Activated CD4-positive, alpha-beta T cell treated with anti-CD3 and anti-CD28 coated beads for 36 hours (primary cell): ENCODE measurements at regions not wholly inside any gene's neighbourhood (a gene's known extent, or its start where the extent isn't known, plus 50 kb on each side); places are given as distances from the start of the nearest gene placed in this dataset.

Source experiments
- ATAC-seq: fragments of 200-7000 bp; cut with Tn5 transposase; one replicate; pipeline ENCODE4 v1.10.0; 2021; ENCODE audit warnings: mild to moderate bottlenecking, moderate library complexity
- CTCF ChIA-PET: fragments of 350-600 bp; sonication (Branson Sonifier 250); formaldehyde crosslinking; loops from one replicate; lab custom pipeline; 2021; ENCODE audit warnings: antibody characterized with exemption; lab: Charles Lee
- POLR2A ChIA-PET: fragments of 350-600 bp; sonication (Branson Sonifier 250); formaldehyde crosslinking; loops from one replicate; lab custom pipeline; 2021; ENCODE audit warnings: antibody characterized with exemption, inconsistent platforms; lab: Charles Lee
- DNase-seq: peaks from one replicate; pipeline ENCODE4 v3.0.0-alpha.2; 2020
- H3K27ac Mint-ChIP-seq: one replicate; pipeline ENCODE4 v1.8.0; 2021; ENCODE audit warnings: mixed read lengths
- H3K27me3 Mint-ChIP-seq: one replicate; pipeline ENCODE4 v1.8.0; 2021; ENCODE audit warnings: mixed read lengths
- H3K36me3 Mint-ChIP-seq: one replicate; pipeline ENCODE4 v1.8.0; 2021; ENCODE audit warnings: low read depth, mixed read lengths
- H3K4me1 Mint-ChIP-seq: one replicate; pipeline ENCODE4 v1.8.0; 2021; ENCODE audit warnings: mixed read lengths
- H3K4me3 Mint-ChIP-seq: one replicate; pipeline ENCODE4 v1.8.0; 2021; ENCODE audit warnings: mild to moderate bottlenecking, moderate library complexity, mixed read lengths
- H3K9me3 Mint-ChIP-seq: one replicate; pipeline ENCODE4 v1.8.0; 2021; ENCODE audit warnings: low read depth, mixed read lengths
- intact Hi-C, 2 experiments: fragments of 100-400 bp; cut with DNase I in 1 of 2; cut with micrococcal nuclease in 1 of 2; formaldehyde crosslinking; loops; one replicate each; pipeline versions ENCODE4 v1.14.2 to v1.15.1; 2022 to 2024; cut with DNase I, micrococcal nuclease

GRCh38 chr2:17303054-17303453 is 215.2 kb downstream of the RAD51AP2 start:
- POLR2A ChIA-PET = no interaction called here
- H3K36me3 Mint-ChIP-seq = no peaks in the 10 kb centered on the region
- H3K4me1 Mint-ChIP-seq = no peaks in the 10 kb centered on the region
- peaks cover 2% of the 10 kb centered on the region for H3K27me3 Mint-ChIP-seq
- H3K27ac Mint-ChIP-seq = no peak overlapping the region
- H3K9me3 Mint-ChIP-seq = no peaks in the 10 kb centered on the region
- CTCF ChIA-PET = no interaction called here
- intact Hi-C loops = no loop called here
- no peak for ATAC-seq
- no peak for DNase-seq
- no peak overlapping the region for H3K4me3 Mint-ChIP-seq

GRCh38 chr2:17302281-17302680 is 216.0 kb downstream of the RAD51AP2 start:
- H3K27ac Mint-ChIP-seq = no peak overlapping the region
- CTCF ChIA-PET = interaction anchor here (1.3 kb wide), 1 partner anchor 27 kb away, joined by 3 read pairs; no protein-coding TSS in a partner anchor
- H3K36me3 Mint-ChIP-seq = no peaks in the 10 kb centered on the region
- POLR2A ChIA-PET = no interaction called here
- H3K27me3 Mint-ChIP-seq = peaks cover 2% of the 10 kb centered on the region
- no peaks in the 10 kb centered on the region for H3K4me1 Mint-ChIP-seq
- no peak overlapping the region for H3K4me3 Mint-ChIP-seq
- DNase-seq (no peak), ATAC-seq (no peak)
- no peaks in the 10 kb centered on the region for H3K9me3 Mint-ChIP-seq
- intact Hi-C loops = no loop called here

- H3K27ac Mint-ChIP-seq = no peak overlapping the region
- POLR2A ChIA-PET = no interaction called here
- no peak overlapping the region for H3K4me3 Mint-ChIP-seq
- DNase-seq (no peak), ATAC-seq (no peak)
- CTCF ChIA-PET = interaction anchor here (1.3 kb wide), 1 partner anchor 28 kb away, joined by 3 read pairs; no protein-coding TSS in a partner anchor
- H3K9me3 Mint-ChIP-seq = no peaks in the 10 kb centered on the region
- intact Hi-C loops = no loop called here
- peaks cover 2% of the 10 kb centered on the region for H3K27me3 Mint-ChIP-seq
- H3K4me1 Mint-ChIP-seq = no peaks in the 10 kb centered on the region
- H3K36me3 Mint-ChIP-seq = no peaks in the 10 kb centered on the region
Observed at GRCh38 chr2:17301437-17301836, 216.8 kb downstream of the RAD51AP2 start.

DNA sequence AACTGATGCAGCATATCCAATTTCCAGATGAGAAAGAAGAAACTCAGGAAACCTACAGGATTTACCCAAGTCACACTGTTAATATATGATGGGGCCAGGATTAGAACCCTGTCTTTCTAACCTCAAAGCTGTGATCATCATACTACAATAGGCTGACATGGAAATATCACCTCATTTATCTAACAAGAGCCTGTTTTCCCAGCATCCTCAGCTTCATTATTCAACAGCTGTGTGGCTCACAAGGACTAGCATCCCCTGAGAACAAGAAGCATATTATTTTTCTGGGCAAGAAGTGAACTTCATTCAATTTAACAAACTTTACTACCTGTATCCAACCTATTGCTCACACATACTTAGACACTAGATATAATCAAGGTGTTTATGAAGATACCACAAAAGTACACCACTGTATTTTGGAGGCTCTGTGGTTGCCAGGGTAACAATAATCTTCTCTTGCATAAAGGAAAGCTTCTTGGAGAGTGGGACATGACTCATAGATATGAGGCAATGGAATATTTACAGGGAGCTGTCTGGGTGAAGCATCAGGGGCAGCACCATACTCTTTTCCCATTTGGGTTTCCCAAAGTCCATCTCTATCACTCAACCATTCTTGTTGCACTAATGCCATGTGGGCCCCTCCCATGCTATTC is 218.2 kb downstream of the RAD51AP2 start:
- POLR2A ChIA-PET = no interaction called here
- DNase-seq = no peak
- intact Hi-C loops = no loop called here
- CTCF ChIA-PET = interaction anchor here (0.6 kb wide), 1 partner anchor 93 kb away, joined by 3 read pairs; no protein-coding TSS in a partner anchor
- no peaks in the 10 kb centered on the region for H3K36me3 Mint-ChIP-seq
- no peak overlapping the region for H3K27ac Mint-ChIP-seq
- no peak for ATAC-seq
- H3K27me3 Mint-ChIP-seq = peaks cover 2% of the 10 kb centered on the region
- H3K9me3 Mint-ChIP-seq = no peaks in the 10 kb centered on the region
- no peaks in the 10 kb centered on the region for H3K4me1 Mint-ChIP-seq
- H3K4me3 Mint-ChIP-seq = no peak overlapping the region

DNA sequence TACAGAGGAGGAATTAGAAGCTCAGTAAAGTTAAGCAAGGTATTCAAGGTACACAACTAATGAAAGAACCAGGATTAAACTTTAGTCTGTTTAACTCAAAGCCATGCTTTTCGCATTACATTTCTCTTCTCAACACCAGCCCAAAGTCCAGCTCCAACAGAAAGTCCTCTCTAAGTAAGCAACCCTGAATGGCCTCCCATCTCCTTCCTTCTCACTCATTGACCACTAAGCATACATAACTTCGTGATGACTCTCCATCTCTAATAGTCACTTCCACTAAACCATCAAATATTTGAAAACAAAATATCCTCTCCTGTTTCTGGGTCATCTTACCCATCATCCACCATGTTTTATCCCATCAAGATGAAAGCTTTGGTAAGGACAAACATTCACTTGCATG is 219.8 kb downstream of the RAD51AP2 start:
- ATAC-seq (no peak), DNase-seq (no peak)
- no peaks in the 10 kb centered on the region for H3K4me1 Mint-ChIP-seq
- H3K27ac Mint-ChIP-seq = no peak overlapping the region
- H3K9me3 Mint-ChIP-seq = no peaks in the 10 kb centered on the region
- H3K4me3 Mint-ChIP-seq = no peak overlapping the region
- ChIA-PET CTCF (interaction anchor here (0.6 kb wide), 1 partner anchor 10 kb away, joined by 3 read pairs; no protein-coding TSS in a partner anchor), POLR2A (no interaction called here)
- intact Hi-C loops = no loop called here
- H3K27me3 Mint-ChIP-seq = no peaks in the 10 kb centered on the region
- no peaks in the 10 kb centered on the region for H3K36me3 Mint-ChIP-seq

DNA sequence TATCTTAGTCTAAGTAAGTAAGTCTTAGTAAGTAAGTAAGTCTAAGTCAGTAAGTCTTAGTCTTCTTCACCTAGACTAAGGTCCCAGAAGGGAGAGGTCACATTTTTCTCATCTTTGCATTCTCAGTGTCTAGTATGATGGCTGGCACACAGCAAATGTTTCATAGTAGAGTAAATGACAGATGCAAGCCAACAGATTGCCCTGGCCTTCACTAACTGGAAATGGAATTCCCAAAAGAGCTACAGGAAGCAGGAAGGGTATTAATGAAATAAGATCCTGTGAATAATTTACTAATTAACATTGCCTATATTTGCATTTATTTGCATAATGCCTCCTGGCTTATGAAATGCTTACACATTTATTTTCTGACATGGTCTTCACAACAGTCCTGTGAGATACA is 221.6 kb downstream of the RAD51AP2 start:
- Mint-ChIP-seq H3K4me3 (no peak overlapping the region), H3K36me3 (no peaks in the 10 kb centered on the region), H3K27me3 (no peaks in the 10 kb centered on the region), H3K9me3 (no peaks in the 10 kb centered on the region), H3K27ac (no peak overlapping the region), H3K4me1 (no peaks in the 10 kb centered on the region)
- CTCF ChIA-PET = no interaction called here
- no peak for ATAC-seq
- POLR2A ChIA-PET = no interaction called here
- no peak for DNase-seq
- intact Hi-C loops = no loop called here

GRCh38 chr2:17289669-17290068 is 228.6 kb downstream of the RAD51AP2 start:
- ATAC-seq (no peak), DNase-seq (no peak)
- no peaks in the 10 kb centered on the region for H3K27me3 Mint-ChIP-seq
- intact Hi-C loops = no loop called here
- H3K4me1 Mint-ChIP-seq = no peaks in the 10 kb centered on the region
- no peaks in the 10 kb centered on the region for H3K9me3 Mint-ChIP-seq
- H3K4me3 Mint-ChIP-seq = no peak overlapping the region
- CTCF ChIA-PET = no interaction called here
- no peak overlapping the region for H3K27ac Mint-ChIP-seq
- H3K36me3 Mint-ChIP-seq = no peaks in the 10 kb centered on the region
- POLR2A ChIA-PET = no interaction called here

GRCh38 chr2:17287183-17287582 is 231.1 kb downstream of the RAD51AP2 start:
- no peak overlapping the region for H3K27ac Mint-ChIP-seq
- no peak for ATAC-seq

DNA sequence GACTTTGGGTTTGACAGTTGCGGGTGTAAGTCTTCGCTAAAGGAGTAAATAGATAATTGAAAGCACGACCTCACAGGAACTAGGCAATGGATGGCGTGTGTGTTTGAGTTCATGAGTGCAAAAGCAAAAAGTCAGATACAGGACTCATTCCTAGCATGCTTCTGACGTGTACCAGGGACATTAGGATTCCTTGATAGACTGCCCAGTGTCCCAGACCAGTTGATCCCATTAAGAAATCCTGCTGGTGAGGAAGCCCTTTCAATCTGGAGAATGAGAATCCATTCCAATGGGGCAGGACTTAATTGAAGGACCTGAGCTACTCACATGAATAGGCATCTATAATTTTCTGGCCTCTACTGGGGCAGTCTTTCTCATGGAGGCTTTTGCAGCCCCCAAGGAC is 235.4 kb downstream of the RAD51AP2 start:
- Mint-ChIP-seq H3K4me1 (no peaks in the 10 kb centered on the region), H3K36me3 (no peaks in the 10 kb centered on the region), H3K27me3 (no peaks in the 10 kb centered on the region), H3K27ac (no peak overlapping the region), H3K4me3 (no peak overlapping the region), H3K9me3 (peaks cover 2% of the 10 kb centered on the region)
- POLR2A ChIA-PET = no interaction called here
- CTCF ChIA-PET = no interaction called here
- ATAC-seq = no peak
- DNase-seq = no peak
- intact Hi-C loops = no loop called here

More at GRCh38 chr2:17287183-17287582, 231.1 kb downstream of the RAD51AP2 start:
- no peak for DNase-seq
- ChIA-PET POLR2A (no interaction called here), CTCF (no interaction called here)
- Mint-ChIP-seq H3K27me3 (no peaks in the 10 kb centered on the region), H3K36me3 (no peaks in the 10 kb centered on the region), H3K9me3 (no peaks in the 10 kb centered on the region), H3K4me3 (no peak overlapping the region), H3K4me1 (no peaks in the 10 kb centered on the region)
- intact Hi-C loops = no loop called here

DNA sequence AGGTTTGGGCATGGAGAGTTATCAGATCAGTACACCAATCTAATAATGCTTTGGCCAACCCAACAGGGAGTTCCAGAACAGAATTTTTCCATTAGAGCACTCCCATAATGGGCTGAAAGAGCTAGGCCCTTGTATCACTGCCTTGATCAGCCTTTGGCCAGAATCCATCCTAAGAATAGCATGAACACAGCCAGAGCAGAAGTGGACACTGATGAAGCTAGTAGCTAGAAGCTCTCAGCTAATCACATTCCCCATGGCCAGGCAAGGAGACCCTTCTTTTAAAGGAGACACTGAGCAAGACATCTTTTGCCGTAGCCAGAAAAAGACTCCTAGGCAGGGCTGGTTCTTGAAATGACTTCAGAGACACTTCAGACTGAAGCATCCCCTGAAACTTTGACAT is 236.0 kb downstream of the RAD51AP2 start:
- H3K9me3 Mint-ChIP-seq = peaks cover 2% of the 10 kb centered on the region
- no peak overlapping the region for H3K27ac Mint-ChIP-seq
- no peaks in the 10 kb centered on the region for H3K36me3 Mint-ChIP-seq
- ChIA-PET CTCF (no interaction called here), POLR2A (no interaction called here)
- no peaks in the 10 kb centered on the region for H3K4me1 Mint-ChIP-seq
- H3K27me3 Mint-ChIP-seq = no peaks in the 10 kb centered on the region
- intact Hi-C loops = no loop called here
- ATAC-seq (no peak), DNase-seq (no peak)
- H3K4me3 Mint-ChIP-seq = no peak overlapping the region

GRCh38 chr2:17276220-17276619 is 242.0 kb downstream of the RAD51AP2 start:
- no peak for ATAC-seq
- no peak for DNase-seq
- Mint-ChIP-seq H3K4me1 (no peaks in the 10 kb centered on the region), H3K27me3 (no peaks in the 10 kb centered on the region), H3K36me3 (no peaks in the 10 kb centered on the region), H3K4me3 (no peak overlapping the region), H3K9me3 (peaks cover 7% of the 10 kb centered on the region), H3K27ac (no peak overlapping the region)
- ChIA-PET CTCF (no interaction called here), POLR2A (no interaction called here)
- intact Hi-C loops = no loop called here

- no peak overlapping the region for H3K4me3 Mint-ChIP-seq
- H3K36me3 Mint-ChIP-seq = no peaks in the 10 kb centered on the region
- DNase-seq (no peak), ATAC-seq (no peak)
- no peaks in the 10 kb centered on the region for H3K27me3 Mint-ChIP-seq
- POLR2A ChIA-PET = no interaction called here
- intact Hi-C loops = no loop called here
- H3K9me3 Mint-ChIP-seq = peaks cover 5% of the 10 kb centered on the region
- CTCF ChIA-PET = no interaction called here
- H3K4me1 Mint-ChIP-seq = no peaks in the 10 kb centered on the region
- no peak overlapping the region for H3K27ac Mint-ChIP-seq
Observed at GRCh38 chr2:17272652-17273525, 245.4 kb downstream of the RAD51AP2 start.
